Keratinocyte (primary cell): ENCODE measurements at regions not wholly inside any gene's neighbourhood (a gene's known extent, or its start where the extent isn't known, plus 50 kb on each side); places are given as distances from the start of the nearest gene placed in this dataset.

ENCODE experiments used
- DNase-seq: peaks from one replicate; pipeline ENCODE4 v3.0.0-alpha.2; 2011; ENCODE audit warnings: low read depth, missing footprints, low spot score
- FAIRE-seq: peaks from 2 replicates; lab custom pipeline; 2011; peaks lifted over from hg19 to GRCh38; lab: Jason Lieb, UNC
- H2AFZ ChIP-seq: 2 replicates; pipeline ENCODE4 v1.6.0; 2012; ENCODE audit warnings: low read length, control low read depth, inconsistent platforms; ENCODE audit not compliant: control insufficient read depth
- H3K27ac ChIP-seq: 2 replicates; pipeline ENCODE4 v1.5.1; 2011; ENCODE audit warnings: low read length; ENCODE audit not compliant: control insufficient read depth, insufficient read depth
- H3K27me3 ChIP-seq: 3 replicates; pipeline ENCODE4 v1.6.0; 2011; ENCODE audit warnings: low read length; ENCODE audit not compliant: control insufficient read depth, insufficient read depth; ENCODE audit errors: extremely low read depth
- H3K36me3 ChIP-seq, 2 experiments: 2 replicates in 1 of 2; 3 replicates in 1 of 2; pipeline ENCODE4 v1.5.1; 2011; ENCODE audit warnings: low read length in 2 of 2, mild to moderate bottlenecking in 1 of 2; ENCODE audit not compliant: control insufficient read depth in 2 of 2, insufficient read depth in 2 of 2; ENCODE audit errors: extremely low read depth in 1 of 2
- H3K4me1 ChIP-seq: 3 replicates; pipeline ENCODE4 v1.5.1; 2011; ENCODE audit warnings: low read length; ENCODE audit not compliant: control insufficient read depth, insufficient read depth; ENCODE audit errors: extremely low read depth
- H3K4me2 ChIP-seq: 3 replicates; pipeline ENCODE4 v1.6.0; 2011; ENCODE audit warnings: low read depth, low read length; ENCODE audit not compliant: control insufficient read depth, insufficient read depth; ENCODE audit errors: extremely low read depth
- H3K4me3 ChIP-seq, 3 experiments: fragments of 200-600 bp in 1 of 3; sonication (generic) in 1 of 3; 2 replicates in 2 of 3; 3 replicates in 1 of 3; pipeline ENCODE4 v1.5.1; 2011 to 2016; ENCODE audit warnings: low read length in 3 of 3, mild to moderate bottlenecking in 3 of 3, control low read depth in 2 of 3, inconsistent platforms in 1 of 3, low read depth in 1 of 3, mixed read lengths in 1 of 3, mixed run types in 1 of 3, moderate library complexity in 1 of 3; ENCODE audit not compliant: control insufficient read depth in 2 of 3, insufficient read depth in 2 of 3; ENCODE audit errors: extremely low read depth in 1 of 3
- H3K79me2 ChIP-seq: 2 replicates; pipeline ENCODE4 v1.6.0; 2012; ENCODE audit warnings: low read length; ENCODE audit not compliant: control insufficient read depth, insufficient read depth
- H3K9ac ChIP-seq: 3 replicates; pipeline ENCODE4 v1.6.0; 2011; ENCODE audit warnings: low read length; ENCODE audit not compliant: control insufficient read depth, insufficient read depth; ENCODE audit errors: extremely low read depth
- H3K9me1 ChIP-seq: 3 replicates; pipeline ENCODE4 v1.6.0; 2011; ENCODE audit warnings: low read length; ENCODE audit not compliant: control insufficient read depth, insufficient read depth; ENCODE audit errors: extremely low read depth
- H3K9me3 ChIP-seq: 2 replicates; pipeline ENCODE4 v1.5.1; 2012; ENCODE audit warnings: low read depth, low read length; ENCODE audit not compliant: control insufficient read depth
- H4K20me1 ChIP-seq: 3 replicates; pipeline ENCODE4 v1.6.0; 2011; ENCODE audit warnings: low read length; ENCODE audit not compliant: control insufficient read depth, insufficient read depth; ENCODE audit errors: extremely low read depth
- EZH2 ChIP-seq: IDR thresholded peaks from one replicate; pipeline ENCODE4 v1.6.1; 2012; ENCODE audit warnings: inconsistent platforms, mild to moderate bottlenecking, low read length, moderate library complexity
- dilution Hi-C: fragments of 300-500 bp; cut with MboI; formaldehyde crosslinking; loops from one replicate; pipeline ENCODE4 v1.7.0; 2020; ENCODE audit warnings: low sequenced_read_pairs; ENCODE audit not compliant: extremely low pct_ligation_motif_present
- TF ChIP-seq, protein P1 (sequence below), 3 experiments: IDR thresholded peaks in 1 of 3; conservative IDR thresholded peaks in 1 of 3; optimal IDR thresholded peaks in 1 of 3; 2 replicates in 2 of 3; 3 replicates in 1 of 3; pipeline versions ENCODE3 to v1.5.1; 2011; ENCODE audit warnings: low read length in 3 of 3, mild to moderate bottlenecking in 3 of 3, moderate library complexity in 2 of 3, control low read depth in 1 of 3, inconsistent platforms in 1 of 3; ENCODE audit not compliant: insufficient read depth in 2 of 3; ENCODE audit errors: extremely low read depth in 1 of 3

DNA sequence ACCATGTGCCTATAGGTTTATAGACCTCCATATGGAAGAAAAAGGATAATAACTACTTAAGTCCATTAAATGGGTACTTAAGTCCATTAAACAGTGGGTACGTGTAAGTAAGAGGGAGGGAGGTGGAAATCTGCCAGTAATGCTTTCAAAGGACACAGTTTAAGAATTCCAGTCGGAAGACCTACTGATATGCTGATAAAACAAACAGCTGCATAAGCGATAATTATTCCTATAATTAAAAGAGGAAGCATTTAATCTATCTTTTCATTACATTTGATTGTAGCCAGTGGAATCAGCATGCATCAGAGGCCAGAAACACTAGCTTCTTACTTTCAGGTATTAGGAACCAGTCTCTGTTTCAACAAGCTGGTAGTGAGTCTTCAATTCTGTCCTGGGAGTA, 96.4 kb upstream of the DDX18 start:
- Histone ChIP-seq H2AFZ (no peak overlapping the region), H3K79me2 (no peaks in the 10 kb centered on the region), H3K27me3 (no peaks in the 10 kb centered on the region), H3K36me3 (no peaks in the 10 kb centered on the region), H3K27ac (no peak overlapping the region), H3K9me1 (no peaks in the 10 kb centered on the region), H3K4me2 (no peak overlapping the region), H4K20me1 (no peaks in the 10 kb centered on the region), H3K4me1 (no peaks in the 10 kb centered on the region), H3K4me3 (no peak overlapping the region), H3K9me3 (peaks cover 1% of the 10 kb centered on the region), H3K9ac (no peak overlapping the region)
- TF ChIP-seq, protein P1, sequence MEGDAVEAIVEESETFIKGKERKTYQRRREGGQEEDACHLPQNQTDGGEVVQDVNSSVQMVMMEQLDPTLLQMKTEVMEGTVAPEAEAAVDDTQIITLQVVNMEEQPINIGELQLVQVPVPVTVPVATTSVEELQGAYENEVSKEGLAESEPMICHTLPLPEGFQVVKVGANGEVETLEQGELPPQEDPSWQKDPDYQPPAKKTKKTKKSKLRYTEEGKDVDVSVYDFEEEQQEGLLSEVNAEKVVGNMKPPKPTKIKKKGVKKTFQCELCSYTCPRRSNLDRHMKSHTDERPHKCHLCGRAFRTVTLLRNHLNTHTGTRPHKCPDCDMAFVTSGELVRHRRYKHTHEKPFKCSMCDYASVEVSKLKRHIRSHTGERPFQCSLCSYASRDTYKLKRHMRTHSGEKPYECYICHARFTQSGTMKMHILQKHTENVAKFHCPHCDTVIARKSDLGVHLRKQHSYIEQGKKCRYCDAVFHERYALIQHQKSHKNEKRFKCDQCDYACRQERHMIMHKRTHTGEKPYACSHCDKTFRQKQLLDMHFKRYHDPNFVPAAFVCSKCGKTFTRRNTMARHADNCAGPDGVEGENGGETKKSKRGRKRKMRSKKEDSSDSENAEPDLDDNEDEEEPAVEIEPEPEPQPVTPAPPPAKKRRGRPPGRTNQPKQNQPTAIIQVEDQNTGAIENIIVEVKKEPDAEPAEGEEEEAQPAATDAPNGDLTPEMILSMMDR (optimal IDR thresholded peaks at IDR 0.05 in 1 of 3, IDR thresholded peaks at IDR 0.05 in 1 of 3, conservative IDR thresholded peaks at IDR 0.05 in 1 of 3; ENCODE audit: extremely low read depth in 1 of 3, insufficient read depth in 2 of 3, low read length in 3 of 3) = no peak
- no peak for TF ChIP-seq EZH2
- no peak for DNase-seq
- no peak for FAIRE-seq
- dilution Hi-C loops = no loop called here

DNA sequence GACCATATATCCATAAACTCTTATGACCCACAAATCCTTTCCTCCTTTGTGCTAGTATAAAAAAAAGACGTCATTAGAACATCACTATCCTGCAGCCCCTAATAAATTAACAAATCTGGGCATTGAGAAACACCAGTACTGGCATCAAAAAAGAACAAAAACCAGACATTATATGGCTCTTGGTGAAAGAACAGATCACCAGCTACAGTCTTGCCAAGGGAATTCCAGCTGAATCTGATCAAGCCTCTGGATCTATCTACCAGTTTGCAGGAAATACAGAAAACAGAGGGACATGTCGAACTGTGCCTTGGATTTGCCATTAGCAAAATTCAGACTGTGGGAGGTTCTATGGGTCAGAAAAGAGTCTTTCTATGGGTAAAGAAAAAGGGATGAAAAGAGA, 93.7 kb upstream of the DDX18 start:
- Histone ChIP-seq H3K27ac (no peak overlapping the region), H3K79me2 (no peaks in the 10 kb centered on the region), H3K4me1 (no peaks in the 10 kb centered on the region), H4K20me1 (no peaks in the 10 kb centered on the region), H3K9me3 (no peaks in the 10 kb centered on the region), H2AFZ (no peak overlapping the region), H3K4me3 (no peak overlapping the region), H3K27me3 (no peaks in the 10 kb centered on the region), H3K36me3 (no peaks in the 10 kb centered on the region), H3K4me2 (no peak overlapping the region), H3K9ac (no peak overlapping the region), H3K9me1 (no peaks in the 10 kb centered on the region)
- dilution Hi-C loops = no loop called here
- no peak for FAIRE-seq
- no peak for DNase-seq
- TF ChIP-seq, protein P1 (optimal IDR thresholded peaks at IDR 0.05 in 1 of 3, IDR thresholded peaks at IDR 0.05 in 1 of 3, conservative IDR thresholded peaks at IDR 0.05 in 1 of 3; ENCODE audit: extremely low read depth in 1 of 3, insufficient read depth in 2 of 3, low read length in 3 of 3) = no peak
- TF ChIP-seq EZH2 = no peak
